Activated CD8-positive, alpha-beta memory T cell treated with anti-CD3 and anti-CD28 coated beads for 24 hours (primary cell): ENCODE measurements at regions not wholly inside any gene's neighbourhood (a gene's known extent, or its start where the extent isn't known, plus 50 kb on each side); places are given as distances from the start of the nearest gene placed in this dataset.

Experiments
- DNase-seq: peaks from one replicate; pipeline ENCODE4 v3.0.0-alpha.2; 2020

- no peak for DNase-seq
Observed at GRCh38 chr1:238061967-238062613, 171.4 kb upstream of the ZP4 start.

GRCh38 chr1:238060061-238060460 is 169.3 kb upstream of the ZP4 start:
- DNase-seq = no peak

- no peak for DNase-seq
Observed at GRCh38 chr1:238052496-238053266, 162.0 kb upstream of the ZP4 start.

- DNase-seq = no peak
Observed at GRCh38 chr1:238029126-238029525, 138.4 kb upstream of the ZP4 start.

GRCh38 chr1:238027366-238027765 is 136.6 kb upstream of the ZP4 start:
- DNase-seq = no peak

- DNase-seq = no peak
Observed at GRCh38 chr1:238023137-238023536, 132.4 kb upstream of the ZP4 start.

GRCh38 chr1:238018214-238018613 is 127.5 kb upstream of the ZP4 start:
- no peak for DNase-seq

- DNase-seq = no peak
Observed at GRCh38 chr1:238006779-238007178, 116.1 kb upstream of the ZP4 start.

GRCh38 chr1:238005116-238005515 is 114.4 kb upstream of the ZP4 start:
- DNase-seq = no peak

GRCh38 chr1:238001818-238002217 is 111.1 kb upstream of the ZP4 start:
- no peak for DNase-seq

- no peak for DNase-seq
Observed at GRCh38 chr1:237999426-238000052, 108.8 kb upstream of the ZP4 start.

GRCh38 chr1:237998581-237998980 is 107.9 kb upstream of the ZP4 start:
- DNase-seq = no peak

GRCh38 chr1:237983496-237983895 is 92.8 kb upstream of the ZP4 start:
- DNase-seq = no peak

GRCh38 chr1:237981223-237981622 is 90.5 kb upstream of the ZP4 start:
- DNase-seq = no peak

GRCh38 chr1:237976331-237976730 is 85.6 kb upstream of the ZP4 start:
- no peak for DNase-seq

GRCh38 chr1:237975903-237976302 is 85.2 kb upstream of the ZP4 start:
- DNase-seq = no peak

GRCh38 chr1:237975376-237975775 is 84.7 kb upstream of the ZP4 start:
- DNase-seq = no peak

GRCh38 chr1:237972186-237972585 is 81.5 kb upstream of the ZP4 start:
- no peak for DNase-seq

GRCh38 chr1:237962985-237963384 is 72.3 kb upstream of the ZP4 start:
- no peak for DNase-seq

- no peak for DNase-seq
Observed at GRCh38 chr1:237961754-237962153, 71.0 kb upstream of the ZP4 start.

GRCh38 chr1:237959838-237960237 is 69.1 kb upstream of the ZP4 start:
- DNase-seq = no peak

- no peak for DNase-seq
Observed at GRCh38 chr1:237953238-237953637, 62.5 kb upstream of the ZP4 start.
